ENCODE measurements at regions not wholly inside any gene's neighbourhood (a gene's known extent, or its start where the extent isn't known, plus 50 kb on each side); places are given as distances from the start of the nearest gene placed in this dataset.

- no peaks in the 10 kb centered on the region; a peak in 1 of 7 replicates for H3K36me3 Mint-ChIP-seq (ENCODE audit: insufficient read depth in 1 of 3, low read depth in 3 of 3)
- Histone ChIP-seq H3K27me3 (ENCODE audit: insufficient read depth, low read length) (no peaks in the 10 kb centered on the region), H3K56ac (ENCODE audit: insufficient read length, low read depth, low read length) (no peak overlapping the region), H3K23me2 (ENCODE audit: insufficient read length, low read depth, low read length, poor library complexity, severe bottlenecking) (no peaks in the 10 kb centered on the region), H3K79me1 (ENCODE audit: insufficient read depth, low read depth, low read length, poor library complexity, severe bottlenecking) (no peaks in the 10 kb centered on the region), H2BK120ac (ENCODE audit: low read depth, low read length, poor library complexity, severe bottlenecking) (no peak overlapping the region), H2BK15ac (ENCODE audit: low read depth, low read length) (no peak overlapping the region), H3T11ph (ENCODE audit: low read length) (no peak overlapping the region), H2BK5ac (ENCODE audit: insufficient read length, low read length) (no peak overlapping the region), H3K23ac (ENCODE audit: insufficient read length, low read depth, low read length) (no peak overlapping the region), H4K8ac (replicated peaks; ENCODE audit: insufficient read length, low read depth, low read length) (no peak overlapping the region), H4K20me1 (ENCODE audit: control insufficient read depth, insufficient read depth, insufficient read length) (no peaks in the 10 kb centered on the region), H3K27ac (ENCODE audit: insufficient read length, low read depth, low read length) (no peak overlapping the region), H3K9ac (ENCODE audit: extremely low read depth, insufficient read length, low read length) (no peak overlapping the region), H3K9me3 (ENCODE audit: control insufficient read depth, low read depth, low read length) (no peaks in the 10 kb centered on the region), H2AFZ (ENCODE audit: low read length) (no peak overlapping the region), H3K14ac (ENCODE audit: insufficient read depth, low read length) (no peak overlapping the region), H3K4ac (ENCODE audit: low read depth, low read length) (no peak overlapping the region), H2AK5ac (ENCODE audit: insufficient read length, low read length) (no peak overlapping the region), H3K79me2 (ENCODE audit: insufficient read depth, low read length) (no peaks in the 10 kb centered on the region), H2BK20ac (ENCODE audit: low read depth, low read length, poor library complexity, severe bottlenecking) (no peak overlapping the region), H2BK12ac (ENCODE audit: insufficient read length, low read depth, low read length) (no peak overlapping the region), H3K18ac (ENCODE audit: insufficient read length, low read depth, low read length) (no peak overlapping the region), H3K4me1 (ENCODE audit: insufficient read depth, low read length) (no peaks in the 10 kb centered on the region), H3K4me2 (ENCODE audit: insufficient read depth, insufficient read length, low read length) (no peak overlapping the region), H4K5ac (ENCODE audit: insufficient read length, low read depth, low read length) (no peak overlapping the region), H4K91ac (ENCODE audit: insufficient read length, low read depth, low read length) (no peak overlapping the region)
- no peaks in the 10 kb centered on the region for H3K4me1 Mint-ChIP-seq
- no peaks in the 10 kb centered on the region for H3K27me3 Mint-ChIP-seq (ENCODE audit: low read depth)
- H3K9me3 Mint-ChIP-seq, result no peaks in the 10 kb centered on the region; a peak in 2 of 5 replicates
- no peak for DNase-seq
- TF ChIP-seq CTCF (conservative IDR thresholded peaks at IDR 0.05), result no peak
- no peak overlapping the region for H3K4me3 Mint-ChIP-seq
- no peak overlapping the region for H3K27ac Mint-ChIP-seq
Observed at GRCh38 chr12:46887870-46888269, 62.1 kb upstream of the SLC38A4 start.

All from H9 (cell line).